ENCODE measurements at regions not wholly inside any gene's neighbourhood (a gene's known extent, or its start where the extent isn't known, plus 50 kb on each side); places are given as distances from the start of the nearest gene placed in this dataset.

- DNase-seq (ENCODE audit: low spot score): no peak
- no peak for TF ChIP-seq CTCF (IDR thresholded peaks at IDR 0.05; ENCODE audit: extremely low read depth, insufficient read depth, missing control alignments)
- in situ Hi-C loops (cut with MboI; ENCODE audit: low pct_unique_long_range_greater_than_20kb, low sequenced_read_pairs, unreplicated experiment): no loop called here
These were observed 89.9 kb upstream of the CPEB4 start for GRCh38 chr5:173798127-173798810.

- in situ Hi-C loops (cut with MboI; ENCODE audit: low pct_unique_long_range_greater_than_20kb, low sequenced_read_pairs, unreplicated experiment): no loop called here
- TF ChIP-seq CTCF (IDR thresholded peaks at IDR 0.05; ENCODE audit: extremely low read depth, insufficient read depth, missing control alignments): no peak
- DNase-seq (ENCODE audit: low spot score): no peak
These were observed 87.8 kb upstream of the CPEB4 start for GRCh38 chr5:173800340-173800739.

GRCh38 chr5:173801006-173801405 is 87.1 kb upstream of the CPEB4 start:
- no peak for DNase-seq (ENCODE audit: low spot score)
- TF ChIP-seq CTCF (IDR thresholded peaks at IDR 0.05; ENCODE audit: extremely low read depth, insufficient read depth, missing control alignments): no peak
- in situ Hi-C loops (cut with MboI; ENCODE audit: low pct_unique_long_range_greater_than_20kb, low sequenced_read_pairs, unreplicated experiment): no loop called here

- in situ Hi-C loops (cut with MboI; ENCODE audit: low pct_unique_long_range_greater_than_20kb, low sequenced_read_pairs, unreplicated experiment): no loop called here
- no peak for DNase-seq (ENCODE audit: low spot score)
- TF ChIP-seq CTCF (IDR thresholded peaks at IDR 0.05; ENCODE audit: extremely low read depth, insufficient read depth, missing control alignments): no peak
These were observed 85.4 kb upstream of the CPEB4 start for GRCh38 chr5:173802670-173803165.

GRCh38 chr5:173804579-173804978 is 83.6 kb upstream of the CPEB4 start:
- TF ChIP-seq CTCF (IDR thresholded peaks at IDR 0.05; ENCODE audit: extremely low read depth, insufficient read depth, missing control alignments): no peak
- in situ Hi-C loops (cut with MboI; ENCODE audit: low pct_unique_long_range_greater_than_20kb, low sequenced_read_pairs, unreplicated experiment): no loop called here
- DNase-seq (ENCODE audit: low spot score): no peak

- no peak for TF ChIP-seq CTCF (IDR thresholded peaks at IDR 0.05; ENCODE audit: extremely low read depth, insufficient read depth, missing control alignments)
- in situ Hi-C loops (cut with MboI; ENCODE audit: low pct_unique_long_range_greater_than_20kb, low sequenced_read_pairs, unreplicated experiment): no loop called here
- no peak for DNase-seq (ENCODE audit: low spot score)
These were observed 81.7 kb upstream of the CPEB4 start for GRCh38 chr5:173806270-173807035.
